Activated T-helper 1 cell treated with anti-CD3 and anti-CD28 coated beads, Interleukin-2, amount 50 U/mL, for 16 hours (primary cell): ENCODE measurements at regions not wholly inside any gene's neighbourhood (a gene's known extent, or its start where the extent isn't known, plus 50 kb on each side); places are given as distances from the start of the nearest gene placed in this dataset.
"Not testable (repeated sequence)": the region's sequence is repeated elsewhere in the genome, so short reads cannot be mapped to it uniquely, and the experiment has no call there.

Experiments used
- DNase-seq, 2 donors: peaks; one replicate each; pipeline ENCODE4 v3.0.0-alpha.2; 2020; ENCODE audit warnings: low read depth in 1 of 2, low spot score in 1 of 2

GRCh38 chr4:179165862-179166261 is 1723.6 kb upstream of the AGA start:
- no peak for DNase-seq

GRCh38 chr4:179170308-179170707 is 1728.1 kb upstream of the AGA start:
- not testable (repeated sequence) for DNase-seq

- DNase-seq: no peak
These were observed 1740.5 kb upstream of the AGA start for GRCh38 chr4:179182741-179183140.

- DNase-seq: no peak
These were observed 1753.7 kb upstream of the AGA start for GRCh38 chr4:179195887-179196286.

- DNase-seq: no peak
These were observed 1754.3 kb upstream of the AGA start for GRCh38 chr4:179196511-179196910.

- DNase-seq: no peak
These were observed 1758.4 kb upstream of the AGA start for GRCh38 chr4:179200681-179201080.

GRCh38 chr4:179225594-179225993 is 1783.4 kb upstream of the AGA start:
- no peak for DNase-seq

- DNase-seq: no peak
These were observed 1806.6 kb upstream of the AGA start for GRCh38 chr4:179248821-179249220.

- DNase-seq: no peak
These were observed 1826.6 kb upstream of the AGA start for GRCh38 chr4:179268791-179269190.

- no peak for DNase-seq
These were observed 1830.0 kb upstream of the AGA start for GRCh38 chr4:179272282-179272681.

- no peak for DNase-seq
These were observed 1836.4 kb upstream of the AGA start for GRCh38 chr4:179278647-179279046.

GRCh38 chr4:179285696-179286095 is 1843.5 kb upstream of the AGA start:
- DNase-seq: no peak

GRCh38 chr4:179291657-179292056 is 1849.4 kb upstream of the AGA start:
- DNase-seq: no peak

- DNase-seq: no peak
These were observed 1850.2 kb upstream of the AGA start for GRCh38 chr4:179292468-179292867.

GRCh38 chr4:179307297-179308136 is 1865.3 kb upstream of the AGA start:
- DNase-seq: no peak

GRCh38 chr4:179313823-179314222 is 1871.6 kb upstream of the AGA start:
- DNase-seq: no peak

- no peak for DNase-seq
These were observed 1882.9 kb upstream of the AGA start for GRCh38 chr4:179325181-179325580.

- no peak for DNase-seq
These were observed 1886.4 kb upstream of the AGA start for GRCh38 chr4:179328627-179329026.

- no peak for DNase-seq
These were observed 1889.1 kb upstream of the AGA start for GRCh38 chr4:179331362-179331761.

GRCh38 chr4:179344861-179345260 is 1902.6 kb upstream of the AGA start:
- no peak for DNase-seq

- no peak for DNase-seq
These were observed 1910.0 kb upstream of the AGA start for GRCh38 chr4:179352221-179352620.

GRCh38 chr4:179353786-179354185 is 1911.5 kb upstream of the AGA start:
- DNase-seq: no peak

- DNase-seq: no peak
These were observed 1919.8 kb upstream of the AGA start for GRCh38 chr4:179361978-179362486.
